ENCODE measurements at regions not wholly inside any gene's neighbourhood (a gene's known extent, or its start where the extent isn't known, plus 50 kb on each side); places are given as distances from the start of the nearest gene placed in this dataset.

DNA sequence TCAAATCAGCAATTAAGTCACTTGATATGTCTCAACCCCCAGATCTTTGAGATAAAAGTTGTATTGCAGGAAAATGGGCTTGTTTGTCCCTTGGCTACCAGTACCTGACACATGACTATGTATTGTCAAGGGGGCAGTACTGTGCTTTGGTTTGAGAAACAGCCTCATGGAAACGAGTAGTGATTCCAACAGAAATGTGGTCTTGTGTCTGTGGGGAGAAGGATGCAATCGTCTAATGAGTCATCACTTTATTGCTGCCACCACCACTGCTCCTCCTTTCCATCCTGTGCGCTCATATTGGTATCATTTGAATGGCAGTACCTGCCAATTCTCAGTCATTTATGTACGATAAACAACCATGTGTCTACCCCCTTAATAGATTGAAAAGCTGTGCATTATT, 72.8 kb upstream of the ARHGAP5 start:
- DNase-seq (ENCODE audit: low read depth): no peak

DNA sequence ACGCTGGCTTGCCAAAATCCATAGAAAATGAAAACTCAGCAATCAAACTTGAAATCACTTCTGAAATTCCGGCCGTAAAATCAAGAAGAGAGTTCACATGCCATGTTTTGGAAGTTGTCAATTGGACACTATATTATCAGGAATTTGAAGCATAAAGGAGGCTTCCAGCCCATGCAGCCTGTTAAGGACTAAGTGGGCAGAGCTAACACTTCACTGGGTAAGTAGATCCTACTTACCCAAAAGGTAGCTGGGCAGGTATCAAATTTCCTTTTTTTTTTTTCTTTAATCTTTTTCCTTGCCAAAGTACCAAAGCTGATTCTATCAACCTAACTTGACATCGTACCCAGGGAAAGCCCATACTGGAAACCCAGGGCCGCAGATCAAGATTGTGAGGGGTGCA, 71.5 kb upstream of the ARHGAP5 start:
- no peak for DNase-seq (ENCODE audit: low read depth)

DNA sequence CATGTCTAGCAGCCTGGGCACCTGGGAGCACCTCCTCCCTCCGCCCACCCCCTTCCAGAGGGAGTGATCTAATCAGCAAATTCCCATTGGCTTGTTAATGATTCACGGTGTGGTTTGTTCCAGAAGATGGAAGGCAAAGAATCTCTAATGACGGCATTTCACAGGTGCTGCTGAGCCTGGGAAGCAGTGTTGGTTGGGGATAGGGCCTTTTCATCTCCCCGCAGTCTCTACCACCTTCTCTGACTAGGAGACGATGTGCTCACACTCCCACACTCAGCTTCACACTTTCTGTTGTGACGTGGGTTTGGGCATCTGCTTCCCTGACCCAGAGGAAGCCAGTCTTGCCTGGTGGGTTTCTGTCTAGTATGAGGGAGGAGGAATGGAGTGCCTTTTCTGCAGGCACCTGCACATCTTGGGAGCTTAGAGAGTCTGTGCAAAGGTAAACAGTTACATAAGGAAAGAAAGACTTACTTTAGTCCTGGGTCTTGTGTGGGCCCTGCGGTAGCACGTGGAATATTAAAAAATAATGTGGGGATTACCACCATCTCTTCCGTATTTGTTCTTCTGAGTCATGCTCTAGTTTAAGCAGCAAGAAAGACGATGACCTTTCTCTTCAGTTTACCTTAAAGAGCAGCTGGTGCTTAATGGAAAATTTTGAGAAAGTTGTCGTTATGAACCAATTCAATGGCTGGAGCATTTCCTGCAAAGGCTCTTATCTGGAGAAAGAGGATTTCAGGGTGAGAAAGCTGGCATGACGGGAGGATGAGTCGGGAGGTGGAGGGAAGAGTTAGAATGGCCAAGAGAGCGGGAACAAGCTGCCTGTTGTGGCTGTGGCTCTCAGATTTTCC, 70.6 kb upstream of the ARHGAP5 start:
- DNase-seq (ENCODE audit: low read depth): no peak

DNA sequence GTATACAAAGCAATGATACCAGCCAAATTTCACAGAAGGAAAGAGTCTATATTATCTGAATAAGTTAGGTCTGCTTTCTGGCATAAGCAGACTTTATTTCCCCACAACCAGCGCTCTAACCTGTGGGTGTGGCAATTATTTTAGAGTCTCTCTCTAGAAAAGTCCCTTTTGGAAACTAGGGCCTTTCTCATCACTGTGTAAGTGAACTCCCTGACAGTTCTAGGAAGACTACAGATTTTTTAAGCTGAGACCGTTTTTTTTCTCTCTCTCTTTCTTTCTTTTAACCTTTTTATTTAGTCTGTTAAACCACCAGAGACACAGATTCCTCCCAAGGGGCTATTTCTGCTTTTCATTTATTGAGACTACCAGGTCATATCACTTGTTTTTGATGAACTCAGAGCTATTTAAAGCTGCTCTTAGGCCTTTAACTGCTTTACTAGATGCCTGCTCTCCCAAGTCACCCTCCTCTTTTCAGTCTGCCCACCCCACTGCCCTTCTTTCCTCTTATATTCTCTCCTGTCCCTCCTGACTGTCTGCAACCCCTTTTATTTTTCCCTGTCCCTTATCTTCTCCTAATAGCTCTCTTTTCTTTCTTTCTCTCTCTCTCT, 69.2 kb upstream of the ARHGAP5 start:
- DNase-seq (ENCODE audit: low read depth): no peak

DNA sequence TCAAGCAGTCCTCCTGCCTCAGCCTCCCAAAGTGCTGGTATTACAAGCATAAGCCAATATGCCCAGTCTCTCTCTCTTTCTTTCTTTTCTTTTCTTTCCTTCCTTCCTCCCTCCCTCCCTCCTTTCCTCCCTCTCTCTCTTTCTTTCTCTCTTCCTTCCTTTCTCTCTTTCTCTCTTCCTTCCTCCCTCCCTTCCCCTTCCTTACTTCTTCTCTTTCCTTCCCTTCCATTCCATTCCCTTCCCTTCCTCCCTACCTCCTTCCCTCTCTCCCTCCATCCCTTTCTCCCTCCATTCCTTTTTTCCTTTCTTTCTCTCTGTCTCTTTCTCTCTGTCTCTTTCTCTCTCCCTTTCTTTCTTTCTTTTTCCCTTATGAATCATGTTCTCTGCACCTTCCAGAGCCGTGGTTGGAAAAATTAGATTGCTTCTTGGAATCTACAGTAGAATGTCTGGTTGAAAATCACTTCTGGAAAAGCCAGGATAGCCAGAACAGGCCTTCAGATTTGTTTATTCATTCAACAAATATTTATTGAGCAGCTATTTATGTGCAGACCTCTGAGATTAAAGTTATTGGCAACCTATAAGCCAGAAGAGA, 68.4 kb upstream of the ARHGAP5 start:
- no peak for DNase-seq (ENCODE audit: low read depth)

DNA sequence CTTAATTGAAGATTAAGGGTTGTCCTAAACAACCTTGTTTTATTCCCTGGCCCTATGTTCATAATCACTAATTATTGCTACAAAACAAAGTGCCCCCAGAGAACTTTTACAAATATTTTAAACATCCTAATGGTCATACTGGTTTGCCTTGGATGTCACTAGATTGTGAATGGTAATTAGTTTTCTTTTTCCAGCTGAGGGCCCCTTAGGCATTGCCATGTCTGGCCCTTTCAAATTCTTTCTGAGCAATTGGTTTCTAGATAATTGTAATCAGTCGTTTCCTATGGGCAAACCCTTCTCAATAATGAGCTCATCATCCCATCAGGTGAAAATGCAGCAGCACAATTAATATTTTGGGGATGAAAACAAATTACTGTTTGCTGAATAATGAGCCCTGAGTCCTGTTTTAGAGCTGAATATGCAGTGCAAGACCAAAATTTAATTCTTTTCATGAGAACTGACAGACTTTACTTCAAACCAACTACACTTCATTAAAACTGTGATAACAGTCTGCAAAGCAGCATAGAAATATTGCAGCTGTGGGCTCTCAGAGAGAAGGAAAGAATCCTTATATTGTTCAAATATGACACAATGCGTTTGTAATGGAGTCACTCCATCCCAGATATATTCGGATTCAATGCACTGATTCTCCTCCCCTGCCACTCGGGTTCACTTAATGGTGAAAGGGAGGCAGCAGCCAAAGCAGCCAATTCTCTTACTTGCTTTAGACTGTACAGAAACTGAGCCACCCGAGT, 67.7 kb upstream of the ARHGAP5 start:
- no peak for DNase-seq (ENCODE audit: low read depth)

DNA sequence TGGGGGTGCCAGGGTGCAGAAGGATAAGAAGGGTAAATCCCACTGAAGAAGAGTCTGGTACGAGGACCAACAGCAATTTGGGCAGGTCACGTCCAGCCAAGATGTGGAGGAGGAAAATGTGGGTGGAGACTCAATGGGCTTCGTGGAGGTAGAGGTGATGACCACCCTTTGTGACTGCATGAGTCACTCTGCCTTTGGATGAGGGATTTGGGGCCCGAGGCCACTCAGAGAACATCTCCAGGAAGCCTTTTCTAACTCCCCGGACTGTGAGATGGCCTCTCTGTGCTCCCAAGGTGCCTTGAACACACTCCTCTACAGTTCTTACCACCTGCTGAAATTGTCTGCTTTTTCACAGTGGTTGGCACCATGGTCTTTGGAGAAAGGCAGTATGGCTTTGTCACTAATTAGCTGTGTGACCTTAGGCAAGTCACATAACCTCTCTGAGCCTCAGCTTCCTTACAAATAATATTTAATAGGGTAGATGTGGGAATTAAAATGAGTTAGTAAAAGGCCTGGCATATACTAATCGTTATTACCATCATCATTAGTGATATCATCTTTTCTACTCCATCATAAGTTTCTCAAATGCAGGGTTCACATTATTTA, 67.0 kb upstream of the ARHGAP5 start:
- no peak for DNase-seq (ENCODE audit: low read depth)

DNA sequence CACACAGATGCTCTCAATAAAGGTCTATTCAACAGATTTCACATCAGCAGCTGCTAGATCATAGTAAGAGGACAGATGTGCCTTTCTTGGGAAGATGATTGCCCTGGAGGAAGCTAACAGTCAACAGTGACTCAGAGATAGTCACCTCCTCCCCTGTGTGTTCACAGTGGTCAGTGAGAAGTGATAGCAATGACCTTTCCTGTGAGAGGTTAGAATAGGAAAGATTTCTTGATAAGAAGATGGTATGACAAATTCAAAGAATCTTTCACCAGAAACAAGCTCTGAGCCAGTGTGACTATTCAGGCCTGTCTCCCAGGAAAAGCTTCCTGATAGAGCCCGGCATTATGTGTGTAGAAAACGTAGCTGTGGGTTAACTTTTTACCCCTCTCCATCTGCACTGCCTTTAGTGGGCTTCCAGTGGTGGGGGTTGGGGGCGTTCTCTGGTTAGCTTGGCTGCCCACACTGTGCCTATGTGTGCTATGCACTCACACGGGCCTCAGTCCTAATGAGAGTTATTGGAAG, 66.4 kb upstream of the ARHGAP5 start:
- no peak for DNase-seq (ENCODE audit: low read depth)

DNA sequence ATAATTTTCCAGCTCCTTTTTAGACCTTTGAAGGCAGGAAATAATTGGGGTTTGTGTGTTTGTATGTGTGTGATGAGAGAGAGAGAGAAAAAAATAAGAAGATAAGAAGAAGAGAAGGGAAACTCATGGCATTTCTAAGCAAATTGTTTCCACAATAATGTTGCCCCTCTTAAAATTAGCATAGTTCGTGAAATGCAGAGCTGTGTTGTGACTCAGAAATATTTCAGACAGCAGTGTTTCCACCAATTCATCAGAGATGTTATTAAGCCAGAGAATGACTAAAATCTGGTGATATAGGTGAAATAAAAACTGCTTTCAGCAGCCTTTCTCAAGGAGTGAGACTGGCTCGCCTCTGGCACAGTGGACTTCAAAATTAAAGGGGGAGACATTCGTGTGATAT, 65.9 kb upstream of the ARHGAP5 start:
- DNase-seq (ENCODE audit: low read depth): no peak

DNA sequence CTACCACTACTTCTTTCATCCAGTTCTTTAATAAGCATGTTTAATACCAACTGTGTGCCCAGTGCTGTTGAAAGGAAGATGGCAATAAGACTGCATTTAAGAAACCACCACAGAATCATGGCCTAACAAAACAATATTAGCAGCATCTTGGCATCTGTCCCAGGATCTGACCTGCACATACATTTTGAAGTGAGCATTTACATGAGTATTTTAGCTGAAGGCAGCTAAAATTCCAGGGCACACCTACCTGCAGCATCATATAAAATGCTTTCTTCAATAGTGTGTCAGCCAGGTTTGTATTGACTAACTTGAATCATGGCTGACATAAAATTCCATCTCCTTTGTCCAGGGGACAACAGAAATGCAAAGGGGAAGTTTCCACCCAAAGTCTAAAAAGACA, 65.0 kb upstream of the ARHGAP5 start:
- no peak for DNase-seq (ENCODE audit: low read depth)

DNA sequence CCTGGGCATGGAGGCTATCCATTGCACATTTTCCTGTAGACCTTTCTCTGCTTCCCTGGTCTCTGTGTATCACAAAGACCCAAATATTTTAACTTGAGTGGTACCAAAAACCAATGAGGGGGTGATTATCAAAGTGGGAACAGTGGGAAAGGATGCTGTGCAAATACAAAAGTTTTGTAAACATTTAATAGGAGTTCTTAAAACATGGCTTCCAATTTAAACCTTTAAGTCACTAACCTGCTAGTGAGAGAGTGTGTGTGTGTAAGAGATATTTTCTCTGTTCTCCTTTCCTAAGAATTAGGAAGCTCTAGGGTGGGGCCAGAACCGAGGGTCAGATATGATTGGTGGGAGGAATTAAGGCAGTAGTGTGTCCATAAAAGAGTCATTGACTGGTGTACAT, 64.5 kb upstream of the ARHGAP5 start:
- DNase-seq (ENCODE audit: low read depth): no peak

DNA sequence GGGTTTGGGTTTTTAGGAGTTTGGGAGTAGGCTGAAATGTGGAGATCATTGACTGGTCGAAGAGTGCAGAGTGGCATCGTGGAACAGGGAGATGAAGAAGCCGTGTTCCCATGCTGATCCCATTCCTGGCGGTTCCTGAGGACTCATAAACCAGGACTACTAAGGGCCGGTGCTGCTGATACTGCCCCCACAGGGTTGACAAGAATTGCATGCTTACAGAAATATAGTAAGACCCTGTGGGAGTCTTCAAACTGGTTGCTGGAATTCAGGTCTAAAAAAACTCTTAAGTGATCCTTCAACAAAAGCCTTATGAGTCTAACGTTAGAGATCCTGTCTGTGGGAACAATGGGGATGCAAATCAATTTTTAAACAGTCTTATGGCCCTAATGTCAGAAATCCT, 64.0 kb upstream of the ARHGAP5 start:
- no peak for DNase-seq (ENCODE audit: low read depth)

DNA sequence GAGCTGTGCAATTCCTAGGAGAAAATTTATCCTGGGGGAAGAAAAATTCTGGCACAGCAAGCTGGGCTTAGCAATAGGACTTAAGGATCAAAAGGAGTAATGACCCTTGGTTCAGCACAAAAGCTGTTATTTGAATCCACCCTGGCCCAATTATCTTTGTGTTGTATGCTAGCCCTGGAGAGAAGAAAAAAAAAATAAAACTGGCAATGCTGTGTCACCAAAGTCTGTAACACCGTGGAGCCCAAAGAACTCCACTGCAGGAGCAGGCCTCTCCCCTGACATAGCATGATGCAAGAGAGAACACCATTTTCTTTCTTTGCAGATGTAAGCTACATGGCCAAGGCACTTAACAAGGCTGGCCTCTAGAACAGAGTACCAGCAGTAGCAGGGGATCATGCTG, 63.0 kb upstream of the ARHGAP5 start:
- DNase-seq (ENCODE audit: low read depth): no peak

DNA sequence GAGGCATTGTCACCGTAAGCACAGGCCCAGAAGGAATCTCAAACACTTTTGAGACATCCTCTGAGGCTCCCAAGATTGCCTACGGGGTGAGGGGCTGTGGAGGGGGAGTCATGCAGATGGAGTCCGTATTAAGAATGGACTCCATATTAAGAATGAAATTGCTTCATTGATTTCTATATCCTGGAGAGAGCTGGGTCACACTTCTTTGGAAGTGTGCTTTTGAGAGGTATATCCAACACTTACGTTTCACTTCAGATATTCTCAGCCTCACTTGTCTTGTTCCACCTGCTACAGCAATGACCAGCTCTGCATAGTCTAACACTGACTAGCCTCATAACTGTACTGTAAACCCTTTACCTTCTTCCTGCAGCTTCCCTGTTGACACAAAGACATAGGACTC, 62.6 kb upstream of the ARHGAP5 start:
- no peak for DNase-seq (ENCODE audit: low read depth)

DNA sequence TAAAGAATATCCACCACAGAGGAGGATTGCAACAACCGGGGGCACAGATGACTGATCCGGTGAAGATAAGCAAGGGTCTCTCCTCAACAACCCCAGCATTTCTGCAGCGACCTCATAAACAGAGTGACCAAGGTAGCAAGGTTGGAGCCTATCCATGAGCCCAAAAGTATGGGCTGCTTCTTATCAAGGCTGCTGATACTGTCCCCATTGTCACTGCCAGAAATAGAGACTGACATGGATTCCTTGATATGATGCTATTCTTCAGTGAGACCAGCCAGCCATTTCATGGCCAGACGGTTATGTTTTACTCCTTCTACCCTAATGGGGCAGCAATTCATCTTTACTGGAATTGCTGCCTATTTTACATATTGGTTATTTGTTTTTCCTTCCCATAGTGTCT, 61.9 kb upstream of the ARHGAP5 start:
- DNase-seq (ENCODE audit: low read depth): no peak

DNA sequence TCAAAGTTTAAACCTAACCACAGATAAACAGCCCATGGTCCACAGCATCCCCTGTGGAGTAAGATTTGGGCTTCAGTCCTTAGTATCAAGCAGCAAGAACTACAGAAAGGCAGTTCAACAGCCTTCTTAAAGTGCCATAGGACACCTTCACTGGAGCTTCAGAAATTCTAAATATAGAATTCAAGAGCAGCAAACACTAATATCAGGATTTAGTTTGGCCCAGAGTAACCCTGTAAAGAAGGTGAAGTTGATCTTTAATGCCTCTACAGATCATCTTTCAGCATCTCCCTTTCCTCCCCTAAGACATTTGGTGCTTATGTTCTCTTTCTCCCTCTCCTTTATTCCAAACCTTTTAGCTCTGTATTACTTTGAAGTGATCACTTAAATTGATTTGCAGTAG, 59.5 kb upstream of the ARHGAP5 start:
- no peak for DNase-seq (ENCODE audit: low read depth)

DNA sequence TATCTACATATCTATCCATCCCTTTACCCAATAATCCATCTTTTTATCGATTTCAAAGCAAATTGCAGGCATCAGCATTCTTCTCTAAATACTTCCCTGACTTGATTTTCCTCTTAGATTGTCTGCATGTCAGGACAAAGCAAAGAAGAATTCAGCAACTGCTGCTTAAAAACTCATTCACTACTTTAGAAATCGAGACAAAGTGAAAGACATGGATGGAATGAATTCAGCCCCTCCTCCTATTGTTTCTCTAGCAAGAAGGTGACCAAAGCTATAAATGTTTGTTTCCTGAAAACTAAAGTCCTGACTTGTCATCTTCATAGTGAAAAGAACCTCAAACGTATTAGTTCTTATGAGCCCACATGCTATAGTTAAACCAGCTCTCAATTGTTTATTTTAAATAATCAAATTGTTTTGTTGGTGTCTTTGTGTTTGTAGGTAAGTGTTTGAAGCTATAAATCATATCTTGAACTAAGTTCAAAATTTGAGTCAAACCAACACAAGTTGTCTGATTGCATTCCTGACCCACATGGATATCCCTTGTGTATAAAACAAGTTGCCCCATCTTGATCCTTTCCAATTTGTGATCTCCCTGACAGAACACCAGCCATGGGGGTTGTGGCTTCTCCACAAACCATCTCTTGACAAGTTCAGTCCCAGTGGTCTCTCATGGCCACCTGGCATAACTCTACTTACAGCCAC, 58.6 kb upstream of the ARHGAP5 start:
- DNase-seq (ENCODE audit: low read depth): no peak

DNA sequence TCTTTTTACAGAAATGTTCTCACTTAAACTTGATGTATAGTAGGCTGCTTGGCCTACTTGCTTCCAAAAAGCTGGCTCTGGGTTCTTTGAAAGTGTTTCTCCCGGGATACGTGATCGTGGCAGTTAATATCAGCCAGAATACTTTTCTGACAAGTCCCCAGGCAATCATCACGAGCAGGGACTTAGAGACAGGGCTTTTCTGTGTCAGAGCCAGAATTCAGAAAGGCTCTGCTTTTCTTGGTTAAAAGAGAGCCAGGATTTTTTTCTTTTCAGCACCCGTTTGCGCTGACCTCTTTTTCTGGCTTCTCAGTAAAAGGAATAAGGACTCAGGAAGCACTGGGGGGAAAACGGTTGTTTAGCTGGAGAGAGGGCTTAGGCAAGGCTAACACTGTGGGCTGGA, 57.8 kb upstream of the ARHGAP5 start:
- DNase-seq (ENCODE audit: low read depth): no peak

DNA sequence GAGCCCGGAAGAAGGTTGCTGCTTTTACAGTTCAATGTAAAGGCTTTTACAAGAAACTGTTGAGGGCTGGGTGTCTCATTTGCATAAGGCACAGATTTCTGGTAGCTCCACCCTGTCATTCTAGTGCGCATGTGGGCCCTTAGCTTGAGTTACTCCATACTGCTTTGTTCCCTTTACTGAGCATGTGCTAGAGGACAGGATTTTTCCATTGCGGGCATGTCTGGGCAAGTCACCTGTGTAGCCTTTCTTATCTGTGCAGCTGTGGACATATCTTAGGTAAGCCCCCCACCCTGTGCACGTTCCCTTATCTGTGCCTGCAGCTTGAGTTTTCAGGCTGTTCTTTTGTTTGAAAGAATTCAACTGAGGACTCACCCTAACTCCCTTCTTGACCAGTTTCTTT, 56.2 kb upstream of the ARHGAP5 start:
- DNase-seq (ENCODE audit: low read depth): no peak

DNA sequence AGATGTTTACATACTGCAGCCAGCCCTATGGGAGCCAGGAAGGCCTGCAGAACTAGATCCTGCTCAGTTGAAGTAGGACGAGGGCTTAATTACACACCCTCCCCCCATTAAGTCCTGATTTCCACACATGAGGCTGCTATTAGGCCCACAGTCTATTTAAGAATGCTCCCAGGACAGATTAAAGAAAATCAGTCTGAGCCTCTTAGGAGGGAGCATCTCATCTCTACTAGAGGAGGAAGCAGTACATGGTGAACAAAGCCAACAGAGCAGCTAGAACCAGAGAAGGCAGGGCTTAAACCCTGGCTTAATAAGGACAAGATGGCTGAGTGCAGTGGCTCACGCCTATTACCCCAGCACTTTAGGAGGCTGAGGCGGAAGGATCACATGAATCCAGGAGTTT, 55.8 kb upstream of the ARHGAP5 start:
- no peak for DNase-seq (ENCODE audit: low read depth)

DNA sequence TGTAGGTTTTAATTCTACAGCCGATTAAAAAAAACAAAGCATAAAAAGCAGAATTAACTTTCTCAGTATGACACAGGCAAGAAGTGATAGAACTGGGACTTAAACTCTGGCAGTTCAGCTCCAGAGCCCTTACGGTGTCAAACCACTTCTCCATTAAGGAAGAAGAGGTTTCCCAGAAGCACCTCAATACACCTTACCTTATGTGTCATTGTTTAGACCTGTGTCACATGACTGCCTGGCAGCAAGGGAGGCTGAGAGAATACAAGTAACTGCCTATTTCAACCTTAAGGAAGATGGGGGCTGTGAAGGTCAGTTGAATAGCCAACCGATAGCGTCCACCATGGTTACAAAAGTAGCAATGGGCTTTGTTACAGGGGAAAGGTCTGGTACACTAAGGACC, 54.6 kb upstream of the ARHGAP5 start:
- DNase-seq (ENCODE audit: low read depth): no peak
